MG63 (cell line): ENCODE measurements at regions not wholly inside any gene's neighbourhood (a gene's known extent, or its start where the extent isn't known, plus 50 kb on each side); places are given as distances from the start of the nearest gene placed in this dataset.

Source experiments
- DNase-seq: peaks from one replicate; pipeline ENCODE4 v3.0.0-alpha.2; 2020
- H3K27me3 ChIP-seq: fragments of 250-450 bp; sonication (Bioruptor Pico); 2 replicates; pipeline ENCODE4 v1.5.1; 2020; ENCODE audit warnings: mild to moderate bottlenecking, moderate library complexity
- H3K36me3 ChIP-seq: fragments of 250-450 bp; sonication (Bioruptor Pico); 2 replicates; pipeline ENCODE4 v1.5.1; 2020; ENCODE audit warnings: mild to moderate bottlenecking, moderate library complexity
- H3K4me3 ChIP-seq: fragments of 250-450 bp; sonication (Bioruptor Pico); 2 replicates; pipeline ENCODE4 v1.5.1; 2020; ENCODE audit warnings: mild to moderate bottlenecking, moderate library complexity
- H3K9me3 ChIP-seq: fragments of 250-450 bp; sonication (Bioruptor Pico); 2 replicates; pipeline ENCODE4 v1.5.1; 2020; ENCODE audit warnings: mild to moderate bottlenecking, moderate library complexity

GRCh38 chr7:20839196-20839735 is 52.6 kb upstream of the SP8 start:
- DNase-seq = peak; percentile 37
- no peaks in the 10 kb centered on the region for H3K27me3 ChIP-seq
- H3K4me3 ChIP-seq = no peak overlapping the region
- H3K9me3 ChIP-seq = no peaks in the 10 kb centered on the region
- H3K36me3 ChIP-seq = no peaks in the 10 kb centered on the region

GRCh38 chr7:20839987-20840386 is 53.3 kb upstream of the SP8 start:
- H3K4me3 ChIP-seq = no peak overlapping the region
- no peak for DNase-seq
- no peaks in the 10 kb centered on the region for H3K36me3 ChIP-seq
- H3K27me3 ChIP-seq = no peaks in the 10 kb centered on the region
- H3K9me3 ChIP-seq = no peaks in the 10 kb centered on the region

DNA sequence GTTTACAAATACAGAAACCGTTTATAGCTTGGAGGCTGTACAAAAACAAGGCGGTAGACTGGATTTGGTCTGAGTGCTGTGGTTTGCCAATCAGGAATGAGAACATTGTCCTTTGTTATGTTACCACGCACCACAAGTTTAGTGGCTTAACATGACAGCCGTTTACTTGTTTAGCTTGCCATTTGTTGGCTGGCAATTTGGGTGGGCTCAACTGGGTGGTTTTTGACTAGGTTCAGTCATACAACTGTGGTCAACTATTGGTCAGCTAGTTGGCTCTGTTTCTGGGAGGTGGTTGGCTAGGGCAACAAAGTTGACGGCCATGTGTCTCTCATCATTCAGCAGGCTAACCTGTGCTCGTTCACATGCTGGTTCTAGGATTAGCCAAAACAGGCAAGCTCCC is 60.1 kb upstream of the SP8 start:
- Histone ChIP-seq H3K9me3 (no peaks in the 10 kb centered on the region), H3K4me3 (no peak overlapping the region), H3K36me3 (no peaks in the 10 kb centered on the region), H3K27me3 (no peaks in the 10 kb centered on the region)
- DNase-seq = no peak

DNA sequence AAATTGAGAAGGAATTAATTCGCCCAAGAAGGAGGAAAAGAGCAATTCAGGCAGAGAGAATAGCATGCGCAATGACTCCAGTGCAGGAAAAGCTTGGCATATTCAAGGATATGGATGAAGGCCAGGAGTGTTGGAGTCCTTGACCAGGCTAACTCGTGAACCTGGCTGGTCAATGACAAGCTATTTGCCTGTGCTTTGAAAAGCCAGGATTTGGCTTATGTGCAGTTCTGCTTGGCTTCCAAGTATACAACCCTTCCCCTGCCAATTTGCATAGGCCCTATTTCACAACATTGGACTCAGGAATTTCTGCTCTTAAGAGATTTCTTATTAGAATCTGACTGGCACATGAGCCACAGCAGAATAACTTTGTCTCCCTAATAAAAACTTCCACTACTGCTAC is 72.3 kb upstream of the SP8 start:
- Histone ChIP-seq H3K27me3 (no peaks in the 10 kb centered on the region), H3K4me3 (no peak overlapping the region), H3K9me3 (peaks cover 6% of the 10 kb centered on the region; the same call in 1 of the 2 replicates), H3K36me3 (no peaks in the 10 kb centered on the region)
- DNase-seq = peak; percentile 48

- DNase-seq = no peak
- Histone ChIP-seq H3K36me3 (no peaks in the 10 kb centered on the region), H3K4me3 (no peak overlapping the region), H3K9me3 (peaks cover 6% of the 10 kb centered on the region; the same call in 1 of the 2 replicates), H3K27me3 (no peaks in the 10 kb centered on the region)
Observed at GRCh38 chr7:20861468-20861867, 74.8 kb upstream of the SP8 start.

DNA sequence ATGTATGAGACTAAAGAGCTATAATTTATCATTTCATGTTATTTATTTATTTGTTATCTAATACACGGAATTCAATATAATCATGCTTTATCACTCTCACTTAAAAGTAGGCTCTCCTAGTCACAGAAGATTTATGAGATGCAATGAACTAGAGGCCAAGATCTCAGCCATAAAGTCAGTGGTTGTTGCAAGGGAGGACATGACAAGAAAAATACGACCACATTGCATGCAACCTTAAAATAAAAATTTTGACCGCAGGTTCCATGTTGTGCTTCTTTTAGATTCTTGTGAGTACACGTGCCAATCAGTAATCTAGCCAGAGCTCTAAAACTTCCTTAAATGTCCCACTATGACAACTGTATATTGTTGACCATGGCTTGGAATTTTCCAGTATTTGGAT is 75.9 kb upstream of the SP8 start:
- no peaks in the 10 kb centered on the region for H3K27me3 ChIP-seq
- H3K9me3 ChIP-seq = peaks cover 6% of the 10 kb centered on the region; the same call in 1 of the 2 replicates
- H3K4me3 ChIP-seq = no peak overlapping the region
- DNase-seq = no peak
- no peaks in the 10 kb centered on the region for H3K36me3 ChIP-seq

DNA sequence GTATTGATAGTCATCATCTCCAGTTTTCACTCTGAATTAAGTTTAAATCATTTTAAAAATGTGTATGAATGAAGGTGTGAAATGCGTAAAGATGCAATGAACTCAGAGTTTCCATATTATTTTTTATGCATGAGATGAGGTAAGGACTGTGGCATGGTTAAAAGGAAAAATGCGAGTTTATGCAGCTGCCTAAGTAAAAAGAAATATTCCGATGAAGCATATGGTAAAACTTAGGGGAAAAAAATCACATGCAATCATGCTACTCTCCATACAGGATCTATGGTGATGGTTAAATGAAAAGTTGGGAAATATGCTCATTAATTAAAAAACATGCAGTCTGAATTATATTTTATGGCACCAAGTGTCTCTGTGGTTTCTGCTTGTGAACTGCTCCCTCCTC is 77.5 kb upstream of the SP8 start:
- Histone ChIP-seq H3K36me3 (no peaks in the 10 kb centered on the region), H3K4me3 (no peak overlapping the region), H3K9me3 (no peaks in the 10 kb centered on the region), H3K27me3 (no peaks in the 10 kb centered on the region)
- DNase-seq = no peak

- Histone ChIP-seq H3K36me3 (no peaks in the 10 kb centered on the region), H3K27me3 (no peaks in the 10 kb centered on the region), H3K9me3 (no peaks in the 10 kb centered on the region), H3K4me3 (no peak overlapping the region)
- no peak for DNase-seq
Observed at GRCh38 chr7:20865684-20866083, 79.0 kb upstream of the SP8 start.

- Histone ChIP-seq H3K36me3 (no peaks in the 10 kb centered on the region), H3K4me3 (no peak overlapping the region), H3K27me3 (no peaks in the 10 kb centered on the region), H3K9me3 (no peaks in the 10 kb centered on the region)
- DNase-seq = no peak
Observed at GRCh38 chr7:20870977-20871376, 84.3 kb upstream of the SP8 start.

DNA sequence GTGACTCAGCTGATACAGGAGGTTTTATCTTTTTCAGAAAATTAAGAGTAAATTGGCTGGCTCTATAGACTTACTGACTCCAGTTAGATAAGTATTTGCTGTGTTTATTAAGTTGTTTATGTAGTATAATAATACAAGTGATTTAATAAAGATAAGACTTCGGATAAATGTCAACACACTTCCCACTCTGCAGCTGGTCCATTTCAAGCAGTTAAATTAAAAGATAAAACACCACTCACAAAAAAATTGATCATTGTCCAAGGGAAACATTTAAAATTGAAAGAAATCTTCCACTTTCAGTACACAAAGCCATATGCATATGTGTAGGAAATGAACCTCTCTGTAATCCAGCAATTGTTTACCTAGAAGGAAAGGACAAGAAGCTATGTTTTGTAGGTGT is 106.1 kb upstream of the SP8 start:
- Histone ChIP-seq H3K27me3 (no peaks in the 10 kb centered on the region), H3K9me3 (peaks cover 3% of the 10 kb centered on the region), H3K4me3 (no peak overlapping the region), H3K36me3 (no peaks in the 10 kb centered on the region)
- no peak for DNase-seq

DNA sequence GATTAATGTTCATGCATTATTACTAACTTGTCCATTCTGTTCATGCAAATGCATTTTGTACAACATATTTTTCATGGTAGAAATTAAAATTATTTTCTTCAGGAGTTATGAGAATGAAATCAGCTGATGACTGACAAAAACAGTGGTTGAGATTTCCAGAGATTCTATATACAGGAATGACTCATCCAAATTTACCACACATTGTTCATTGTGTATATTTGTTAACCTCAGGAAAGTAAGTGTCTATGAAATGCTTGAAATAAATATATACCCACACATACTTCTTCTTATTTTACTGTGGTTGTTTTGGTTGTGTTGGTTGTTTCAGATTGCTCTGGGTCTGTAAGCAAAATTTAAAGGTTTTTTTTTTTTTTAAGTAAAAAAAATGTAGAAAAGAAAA is 108.1 kb upstream of the SP8 start:
- Histone ChIP-seq H3K27me3 (no peaks in the 10 kb centered on the region), H3K9me3 (no peaks in the 10 kb centered on the region), H3K36me3 (no peaks in the 10 kb centered on the region), H3K4me3 (no peak overlapping the region)
- DNase-seq = no peak

DNA sequence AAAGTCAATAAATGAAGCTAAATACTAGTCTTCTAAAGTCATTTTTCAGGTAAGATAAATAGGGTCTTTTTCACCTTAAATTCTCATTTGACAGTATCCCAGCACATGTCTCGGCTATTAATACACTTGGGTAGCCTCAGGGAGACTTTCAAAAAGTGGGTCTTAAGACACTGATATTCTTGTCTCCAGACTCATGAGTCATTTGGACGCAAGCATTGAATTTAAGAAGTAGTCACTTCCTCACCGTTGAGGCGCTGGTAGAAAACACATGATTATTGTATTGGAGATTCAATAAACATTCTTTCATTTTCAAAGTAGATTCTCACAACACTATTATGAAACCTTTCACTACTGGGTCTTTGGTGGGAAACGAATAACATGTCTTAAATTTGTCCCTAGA is 108.9 kb upstream of the SP8 start:
- peak; percentile 42 for DNase-seq
- no peaks in the 10 kb centered on the region for H3K27me3 ChIP-seq
- H3K4me3 ChIP-seq = no peak overlapping the region
- H3K9me3 ChIP-seq = no peaks in the 10 kb centered on the region
- no peaks in the 10 kb centered on the region for H3K36me3 ChIP-seq

GRCh38 chr7:20896996-20897395 is 110.3 kb upstream of the SP8 start:
- no peak for DNase-seq
- Histone ChIP-seq H3K4me3 (no peak overlapping the region), H3K9me3 (no peaks in the 10 kb centered on the region; the same call in 1 of the 2 replicates), H3K36me3 (no peaks in the 10 kb centered on the region), H3K27me3 (no peaks in the 10 kb centered on the region)

DNA sequence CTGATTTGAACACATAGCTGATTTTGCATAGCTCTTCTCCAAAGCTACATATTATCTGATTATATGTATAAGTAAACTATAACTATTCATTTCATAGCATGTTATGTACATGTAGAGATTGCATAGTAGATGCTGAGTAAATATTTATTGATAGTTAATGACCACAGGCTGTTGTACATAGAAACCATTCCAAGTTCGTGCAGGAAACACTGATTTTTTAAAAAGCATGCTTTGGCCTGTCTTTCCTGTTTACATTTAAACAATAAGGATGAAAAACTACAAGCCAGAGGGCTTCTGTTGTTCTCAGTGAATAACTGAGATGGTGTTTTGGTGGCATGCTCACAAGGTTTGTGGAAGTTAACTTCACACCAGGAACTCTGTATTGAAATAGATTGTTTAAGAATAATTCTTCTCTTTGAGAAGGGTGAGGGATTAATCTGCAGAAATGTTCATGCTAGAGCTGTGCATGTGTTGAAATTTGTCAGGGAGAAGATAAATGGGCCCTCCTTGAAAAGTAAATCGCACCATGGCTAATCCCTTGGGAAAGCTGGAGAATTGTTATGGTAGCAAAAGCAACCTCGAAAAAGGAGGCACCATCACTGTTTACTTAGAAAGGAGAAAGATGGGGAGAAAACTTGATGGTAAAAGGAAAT is 120.2 kb upstream of the SP8 start:
- no peak overlapping the region for H3K4me3 ChIP-seq
- no peaks in the 10 kb centered on the region for H3K27me3 ChIP-seq
- H3K36me3 ChIP-seq = no peaks in the 10 kb centered on the region
- H3K9me3 ChIP-seq = 0 out of 2 replicates have a peak, but pooled peaks cover 2% of the 10 kb centered on the region
- DNase-seq = no peak

GRCh38 chr7:20911081-20911480 is 124.4 kb upstream of the SP8 start:
- DNase-seq = no peak
- no peaks in the 10 kb centered on the region for H3K9me3 ChIP-seq
- no peak overlapping the region for H3K4me3 ChIP-seq
- no peaks in the 10 kb centered on the region for H3K36me3 ChIP-seq
- H3K27me3 ChIP-seq = no peaks in the 10 kb centered on the region

DNA sequence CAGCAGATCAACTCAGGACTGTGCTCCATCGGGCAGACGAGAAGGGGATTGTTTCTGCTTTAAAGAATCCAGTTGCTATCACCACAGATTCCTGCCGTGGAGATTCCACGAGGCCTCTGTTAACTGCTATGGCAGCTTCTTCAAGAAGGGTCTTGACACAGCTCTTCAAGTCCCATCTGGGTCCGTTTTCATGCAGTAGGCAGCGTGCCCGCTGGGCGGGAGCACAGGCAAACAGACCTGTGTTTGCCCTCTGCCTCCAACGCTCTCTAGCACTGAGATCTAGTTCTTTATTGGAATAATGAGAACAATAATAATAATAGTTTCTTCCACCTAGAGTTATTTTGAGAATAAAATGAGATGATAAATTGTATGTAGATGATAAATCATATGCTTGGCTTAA is 127.2 kb upstream of the SP8 start:
- Histone ChIP-seq H3K4me3 (no peak overlapping the region), H3K36me3 (no peaks in the 10 kb centered on the region), H3K27me3 (no peaks in the 10 kb centered on the region), H3K9me3 (no peaks in the 10 kb centered on the region)
- no peak for DNase-seq

DNA sequence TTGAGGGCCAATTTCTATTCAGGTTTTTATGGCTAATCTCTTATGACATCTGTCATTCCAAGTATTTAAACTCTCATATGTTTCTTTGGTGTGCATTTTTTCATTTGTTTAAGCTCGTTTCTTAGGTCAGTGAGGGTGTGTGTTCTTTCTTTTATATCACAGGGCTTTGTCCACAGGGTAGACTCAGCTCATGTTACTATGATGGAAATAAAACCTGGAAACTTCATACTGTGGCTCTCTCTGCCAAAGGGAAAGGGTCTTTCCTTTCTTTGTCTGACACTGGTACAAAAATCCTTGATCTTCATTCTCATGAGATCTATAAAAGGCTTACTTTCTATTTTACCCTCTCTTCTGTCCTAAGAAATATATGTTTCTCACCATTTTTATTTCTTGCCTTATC is 129.6 kb upstream of the SP8 start:
- no peak for DNase-seq
- no peaks in the 10 kb centered on the region for H3K36me3 ChIP-seq
- H3K4me3 ChIP-seq = no peak overlapping the region
- H3K27me3 ChIP-seq = no peaks in the 10 kb centered on the region
- no peaks in the 10 kb centered on the region for H3K9me3 ChIP-seq

DNA sequence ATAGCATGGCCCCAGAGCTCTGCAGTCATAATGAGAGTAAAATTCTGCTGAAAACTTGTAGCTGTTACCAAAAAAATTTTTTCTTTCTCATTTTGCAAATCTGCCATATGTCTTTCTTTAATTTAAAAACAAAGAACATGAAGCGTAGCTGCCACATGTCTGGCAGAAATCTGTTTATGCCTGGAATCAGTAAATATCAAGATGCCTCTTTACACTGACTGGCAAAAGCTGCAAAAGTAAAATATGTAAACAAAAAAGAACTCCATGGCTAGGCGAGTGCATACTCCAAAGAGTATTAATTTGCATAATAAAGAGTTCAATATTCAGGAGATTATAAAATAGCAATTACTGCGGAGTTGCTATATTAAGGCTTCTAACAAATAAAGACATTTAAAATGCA is 130.9 kb upstream of the SP8 start:
- no peaks in the 10 kb centered on the region for H3K9me3 ChIP-seq
- no peak for DNase-seq
- H3K4me3 ChIP-seq = no peak overlapping the region
- no peaks in the 10 kb centered on the region for H3K36me3 ChIP-seq
- no peaks in the 10 kb centered on the region for H3K27me3 ChIP-seq
